ENCODE measurements at regions not wholly inside any gene's neighbourhood (a gene's known extent, or its start where the extent isn't known, plus 50 kb on each side); places are given as distances from the start of the nearest gene placed in this dataset.
"Not testable (repeated sequence)": the region's sequence is repeated elsewhere in the genome, so short reads cannot be mapped to it uniquely, and the experiment has no call there.

GRCh38 chr11:15850335-15850734, 506.0 kb downstream of the SOX6 start:
- TF ChIP-seq EZH2 (IDR thresholded peaks at IDR 0.05; ENCODE audit: low read depth, unreplicated experiment); CREB1 (CRISPR knock-in tag; IDR thresholded peaks at IDR 0.05; ENCODE audit: low read depth); REST (IDR thresholded peaks at IDR 0.05; ENCODE audit: unreplicated experiment); JUNB (IDR thresholded peaks at IDR 0.05; ENCODE audit: unreplicated experiment); EZH2phosphoT487 (IDR thresholded peaks at IDR 0.05; ENCODE audit: unreplicated experiment); ETS1 (IDR thresholded peaks at IDR 0.05): not testable (repeated sequence)
- TF ChIP-seq, protein P1, sequence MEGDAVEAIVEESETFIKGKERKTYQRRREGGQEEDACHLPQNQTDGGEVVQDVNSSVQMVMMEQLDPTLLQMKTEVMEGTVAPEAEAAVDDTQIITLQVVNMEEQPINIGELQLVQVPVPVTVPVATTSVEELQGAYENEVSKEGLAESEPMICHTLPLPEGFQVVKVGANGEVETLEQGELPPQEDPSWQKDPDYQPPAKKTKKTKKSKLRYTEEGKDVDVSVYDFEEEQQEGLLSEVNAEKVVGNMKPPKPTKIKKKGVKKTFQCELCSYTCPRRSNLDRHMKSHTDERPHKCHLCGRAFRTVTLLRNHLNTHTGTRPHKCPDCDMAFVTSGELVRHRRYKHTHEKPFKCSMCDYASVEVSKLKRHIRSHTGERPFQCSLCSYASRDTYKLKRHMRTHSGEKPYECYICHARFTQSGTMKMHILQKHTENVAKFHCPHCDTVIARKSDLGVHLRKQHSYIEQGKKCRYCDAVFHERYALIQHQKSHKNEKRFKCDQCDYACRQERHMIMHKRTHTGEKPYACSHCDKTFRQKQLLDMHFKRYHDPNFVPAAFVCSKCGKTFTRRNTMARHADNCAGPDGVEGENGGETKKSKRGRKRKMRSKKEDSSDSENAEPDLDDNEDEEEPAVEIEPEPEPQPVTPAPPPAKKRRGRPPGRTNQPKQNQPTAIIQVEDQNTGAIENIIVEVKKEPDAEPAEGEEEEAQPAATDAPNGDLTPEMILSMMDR (conservative IDR thresholded peaks at IDR 0.05; ENCODE audit: low read depth in 2 of 2) = not testable (repeated sequence)
